Skeletal muscle cell (primary cell): ENCODE measurements at regions not wholly inside any gene's neighbourhood (a gene's known extent, or its start where the extent isn't known, plus 50 kb on each side); places are given as distances from the start of the nearest gene placed in this dataset.

Source experiments
- DNase-seq: peaks from one replicate; pipeline ENCODE4 v3.0.0-alpha.2; 2010; ENCODE audit warnings: low read depth
- H3K4me3 ChIP-seq: 2 replicates; pipeline ENCODE4 v1.5.1; 2011; ENCODE audit warnings: low read depth, mild to moderate bottlenecking, control low read depth, low read length, moderate library complexity

GRCh38 chr18:71673954-71674353 is 870.2 kb downstream of the CBLN2 start:
- no peak overlapping the region for H3K4me3 ChIP-seq
- no peak for DNase-seq

- no peak for DNase-seq
- no peak overlapping the region for H3K4me3 ChIP-seq
Observed at GRCh38 chr18:71673498-71673897, 870.6 kb downstream of the CBLN2 start.

GRCh38 chr18:71666481-71666880 is 877.7 kb downstream of the CBLN2 start:
- no peak overlapping the region for H3K4me3 ChIP-seq
- DNase-seq = no peak

- no peak for DNase-seq
- H3K4me3 ChIP-seq = no peak overlapping the region
Observed at GRCh38 chr18:71665131-71665530, 879.0 kb downstream of the CBLN2 start.

- DNase-seq = no peak
- no peak overlapping the region for H3K4me3 ChIP-seq
Observed at GRCh38 chr18:71643822-71644221, 900.3 kb downstream of the CBLN2 start.

DNA sequence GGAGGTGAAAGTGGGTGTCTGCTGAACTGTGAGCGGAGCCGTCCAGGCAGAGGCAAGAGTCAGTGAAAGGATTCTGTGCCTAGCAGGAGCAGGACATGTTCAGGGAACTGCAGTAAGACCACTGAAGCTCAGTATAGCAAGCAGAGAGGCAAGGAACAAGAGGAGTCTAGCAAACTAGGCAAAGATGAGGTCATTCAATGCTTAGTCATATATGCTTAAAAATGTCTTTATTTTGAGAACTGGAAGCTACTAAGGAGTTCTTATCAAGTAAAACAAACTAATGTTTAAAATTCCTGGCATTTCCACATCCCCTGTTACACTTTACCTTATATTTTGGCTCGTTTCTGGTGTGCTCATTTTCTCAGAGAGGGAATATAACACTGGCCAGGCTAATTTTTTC is 913.4 kb downstream of the CBLN2 start:
- DNase-seq = no peak

DNA sequence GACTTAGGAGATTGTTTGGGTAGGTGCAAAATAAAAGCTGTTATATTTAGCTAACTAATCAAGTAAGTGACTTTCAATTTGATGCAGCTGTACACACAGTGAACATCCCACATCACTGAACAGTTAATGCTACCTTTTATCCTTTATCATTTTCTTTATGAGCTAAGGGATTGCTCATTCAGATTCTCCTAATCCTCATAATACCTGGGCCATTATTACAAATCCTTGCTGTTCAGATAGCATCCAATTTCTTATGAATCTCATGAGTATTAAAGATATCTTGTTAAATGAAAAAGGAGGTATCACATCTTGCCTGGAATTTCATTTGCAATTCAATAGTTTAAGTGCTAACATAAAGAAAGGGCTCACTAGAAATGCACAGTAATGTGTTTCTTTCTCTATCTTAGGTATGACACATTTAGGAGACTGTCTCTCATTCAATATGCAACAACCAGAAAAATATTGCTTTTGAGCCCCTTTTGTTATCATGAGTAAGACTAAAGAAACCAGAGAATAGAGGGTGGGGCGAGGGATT is 918.5 kb downstream of the CBLN2 start:
- H3K4me3 ChIP-seq = no peak overlapping the region
- no peak for DNase-seq

More for the DNA sequence above, 913.4 kb downstream of the CBLN2 start:
- no peak overlapping the region for H3K4me3 ChIP-seq

GRCh38 chr18:71598374-71598773 is 945.8 kb downstream of the CBLN2 start:
- H3K4me3 ChIP-seq = no peak overlapping the region
- no peak for DNase-seq

- no peak overlapping the region for H3K4me3 ChIP-seq
- DNase-seq = no peak
Observed at GRCh38 chr18:71597219-71597618, 946.9 kb downstream of the CBLN2 start.

GRCh38 chr18:71583252-71583651 is 960.9 kb downstream of the CBLN2 start:
- no peak overlapping the region for H3K4me3 ChIP-seq
- no peak for DNase-seq

DNA sequence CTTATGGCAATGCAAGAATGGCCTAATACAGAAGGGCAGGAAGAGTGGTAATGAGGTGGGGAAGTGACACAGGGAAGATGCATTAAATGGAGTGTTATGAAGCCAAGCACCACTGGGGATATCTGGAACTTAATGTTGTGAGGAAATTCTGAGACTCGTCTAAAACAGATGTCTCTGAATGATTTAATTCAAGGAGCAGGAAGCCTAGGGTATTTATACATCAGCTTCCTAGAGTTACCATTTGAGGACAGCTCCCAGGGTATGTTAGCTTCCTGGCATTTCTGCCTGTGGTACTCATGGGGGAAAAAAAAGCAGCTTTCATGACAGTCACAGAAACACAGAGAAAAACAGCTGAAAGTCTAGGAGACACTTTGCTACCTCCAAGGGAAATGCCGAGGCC is 989.5 kb downstream of the CBLN2 start:
- H3K4me3 ChIP-seq = no peak overlapping the region
- DNase-seq = no peak

GRCh38 chr18:71541643-71542042 is 1002.5 kb downstream of the CBLN2 start:
- H3K4me3 ChIP-seq = no peak overlapping the region
- no peak for DNase-seq

- DNase-seq = no peak
- no peak overlapping the region for H3K4me3 ChIP-seq
Observed at GRCh38 chr18:71529703-71530303, 1014.3 kb downstream of the CBLN2 start.

GRCh38 chr18:71523483-71524435 is 1020.4 kb downstream of the CBLN2 start:
- H3K4me3 ChIP-seq = no peak overlapping the region
- DNase-seq = no peak

DNA sequence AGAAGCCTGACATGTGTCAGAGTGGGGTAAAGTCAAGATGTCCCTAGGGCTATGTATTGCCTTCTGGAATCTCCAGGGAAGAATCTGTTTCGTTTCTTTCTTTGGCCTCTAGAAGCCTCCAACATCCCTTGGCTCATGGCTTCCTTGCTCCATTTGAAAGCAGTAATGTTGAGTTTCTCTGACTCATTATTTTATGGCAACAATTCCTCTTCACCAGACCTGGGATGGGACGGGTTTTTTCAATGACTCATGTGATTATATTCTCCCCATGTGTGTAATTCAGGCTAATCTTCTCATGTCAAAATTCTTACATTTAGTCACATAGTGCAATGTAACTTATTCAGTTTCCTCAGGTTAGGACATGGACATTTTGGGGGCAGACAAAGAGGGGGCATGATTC is 1038.6 kb downstream of the CBLN2 start:
- no peak overlapping the region for H3K4me3 ChIP-seq
- DNase-seq = no peak

DNA sequence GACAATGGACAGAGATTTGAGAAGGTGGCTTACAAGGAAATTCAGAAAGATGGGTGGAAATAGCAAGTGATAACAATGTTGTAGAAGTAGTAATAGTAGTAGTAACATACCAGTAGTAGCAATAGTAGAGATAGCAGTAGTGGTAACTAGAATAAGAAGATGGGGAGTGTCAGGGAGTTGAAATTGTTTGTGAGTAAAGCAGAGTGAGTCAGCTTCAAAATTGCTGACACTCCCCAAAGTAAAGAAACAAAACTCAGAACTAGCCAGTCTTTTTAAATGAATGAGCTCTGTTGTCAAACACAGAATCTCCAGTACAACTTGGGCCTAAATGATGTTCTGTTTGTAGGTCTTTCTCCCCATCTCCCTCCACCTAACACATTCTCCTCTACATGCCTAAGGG is 1040.9 kb downstream of the CBLN2 start:
- DNase-seq = no peak
- no peak overlapping the region for H3K4me3 ChIP-seq

DNA sequence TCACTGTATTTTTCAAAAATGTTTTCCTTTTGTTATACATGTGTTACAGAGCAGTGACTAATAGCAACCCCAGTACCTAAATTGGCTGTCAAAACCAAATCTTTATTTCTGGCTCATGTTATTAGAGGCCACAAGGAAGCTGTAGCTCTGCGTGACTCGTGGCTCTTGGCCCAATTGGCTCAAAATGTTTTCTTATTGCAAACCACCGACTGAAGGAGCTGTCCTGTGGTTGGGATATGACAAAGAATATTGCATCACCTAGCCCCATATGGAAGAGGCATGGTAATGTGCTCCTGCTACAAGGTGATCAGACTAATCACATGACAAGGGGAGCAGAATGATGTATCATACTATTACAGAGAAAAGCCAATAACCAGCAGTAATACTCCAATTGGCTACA is 1058.5 kb downstream of the CBLN2 start:
- H3K4me3 ChIP-seq = no peak overlapping the region
- DNase-seq = no peak

- no peak overlapping the region for H3K4me3 ChIP-seq
- DNase-seq = no peak
Observed at GRCh38 chr18:71471963-71472725, 1072.0 kb downstream of the CBLN2 start.

DNA sequence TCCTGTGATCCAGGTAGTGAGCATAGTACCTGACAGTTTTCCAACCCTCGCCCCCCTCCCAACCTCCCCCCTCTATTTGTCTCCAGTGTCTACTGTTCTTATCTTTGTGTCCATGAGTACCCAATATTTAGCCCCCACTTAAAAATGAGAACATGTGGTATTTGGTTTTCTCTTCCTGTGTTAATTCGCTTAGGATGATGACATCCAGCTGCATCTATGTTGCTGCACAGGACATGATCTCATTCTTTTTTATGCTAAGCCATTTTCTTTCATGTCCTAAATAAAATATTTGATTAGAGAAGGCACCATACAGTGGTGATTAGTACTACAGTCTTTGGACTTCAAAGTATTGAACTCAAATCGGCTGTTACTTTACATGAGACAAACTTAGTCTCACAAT is 1087.9 kb downstream of the CBLN2 start:
- no peak for DNase-seq
- no peak overlapping the region for H3K4me3 ChIP-seq

DNA sequence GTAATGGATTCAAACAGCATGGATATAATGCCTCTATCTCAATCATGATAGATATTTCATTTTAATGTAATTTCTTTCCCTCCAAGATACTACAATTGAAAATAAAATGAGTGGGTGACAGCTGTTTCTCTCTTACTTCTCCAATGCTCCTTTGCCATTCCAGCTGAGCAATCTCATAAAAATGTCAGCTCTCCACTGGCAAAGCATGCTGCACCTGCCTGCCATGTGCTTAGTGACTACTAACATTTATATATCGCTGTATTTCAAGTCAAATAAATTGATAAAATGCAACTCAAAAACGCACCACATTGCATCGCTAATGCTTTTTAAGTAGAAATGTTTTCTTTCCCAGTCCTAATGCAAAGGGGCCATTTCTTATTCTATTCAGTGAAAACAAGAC is 1093.9 kb downstream of the CBLN2 start:
- H3K4me3 ChIP-seq = no peak overlapping the region
- DNase-seq = no peak
